Neural cell (in vitro differentiated cells): ENCODE measurements at regions not wholly inside any gene's neighbourhood (a gene's known extent, or its start where the extent isn't known, plus 50 kb on each side); places are given as distances from the start of the nearest gene placed in this dataset.
A peak's percentile ranks its signal among the peaks of the same experiment; 100 is the strongest.

Source experiments
- H2AFZ ChIP-seq: fragments of 200-600, 300-800 bp; sonication (generic), shearing (Covaris generic); 2 replicates; pipeline ENCODE4 v1.6.0; 2014; ENCODE audit warnings: low read depth, mild to moderate bottlenecking, antibody characterized with exemption, low read length, moderate library complexity
- H3F3A ChIP-seq: fragments of 200-600 bp; shearing (Covaris generic); 2 replicates; pipeline ENCODE4 v1.6.1; 2016; ENCODE audit warnings: mild to moderate bottlenecking, moderate library complexity, mixed read lengths, antibody characterized with exemption, low read length; ENCODE audit not compliant: insufficient read depth, poor library complexity, severe bottlenecking
- H3K27ac ChIP-seq: fragments of 200-600, 300-800 bp; sonication (generic), shearing (Covaris generic); 2 replicates; pipeline ENCODE4 v1.5.1; 2014; ENCODE audit warnings: mild to moderate bottlenecking, low read length, moderate library complexity
- H3K27me3 ChIP-seq: fragments of 300-800, 200-600 bp; sonication (generic), shearing (Covaris generic); 2 replicates; pipeline ENCODE4 v1.6.0; 2014; ENCODE audit warnings: mild to moderate bottlenecking, low read depth, low read length, moderate library complexity; ENCODE audit not compliant: insufficient read depth
- H3K36me3 ChIP-seq: fragments of 300-800, 200-600 bp; sonication (generic), shearing (Covaris generic); 2 replicates; pipeline ENCODE4 v1.5.1; 2014; ENCODE audit warnings: mild to moderate bottlenecking, antibody characterized with exemption, low read length, moderate library complexity; ENCODE audit not compliant: insufficient read depth
- H3K4me2 ChIP-seq: fragments of 300-800, 200-600 bp; sonication (generic), shearing (Covaris generic); 2 replicates; pipeline ENCODE4 v1.6.0; 2014; ENCODE audit warnings: mild to moderate bottlenecking, low read length
- H3K4me3 ChIP-seq: fragments of 300-800, 200-600 bp; sonication (generic), shearing (Covaris generic); 2 replicates; pipeline ENCODE4 v1.5.1; 2014; ENCODE audit warnings: mild to moderate bottlenecking, low read length, moderate library complexity
- H3K79me2 ChIP-seq: fragments of 200-600 bp; shearing (Covaris generic); replicated peaks from 2 replicates; pipeline ENCODE4 v1.6.0; 2014; ENCODE audit warnings: mild to moderate bottlenecking, low read length, moderate library complexity; ENCODE audit not compliant: insufficient read depth
- H3K9ac ChIP-seq: fragments of 300-800, 200-600 bp; sonication (generic), shearing (Covaris generic); 2 replicates; pipeline ENCODE4 v1.6.1; 2016; ENCODE audit warnings: mild to moderate bottlenecking, low read length, mixed read lengths
- H3K9me2 ChIP-seq: fragments of 200-600 bp; shearing (Covaris generic); 2 replicates; pipeline ENCODE4 v1.6.1; 2016; ENCODE audit warnings: mild to moderate bottlenecking, low read length, mixed read lengths; ENCODE audit not compliant: insufficient read depth
- H3K9me3 ChIP-seq: fragments of 200-600, 300-800 bp; sonication (generic), shearing (Covaris generic); 2 replicates; pipeline ENCODE4 v1.6.1; 2016; ENCODE audit warnings: mild to moderate bottlenecking, mixed run types, low read length, moderate library complexity, mixed read lengths
- H4K20me1 ChIP-seq: fragments of 200-600 bp; shearing (Covaris generic); 2 replicates; pipeline ENCODE4 v1.6.1; 2016; ENCODE audit warnings: mild to moderate bottlenecking, mixed run types; ENCODE audit not compliant: insufficient read depth
- CTCF ChIP-seq: fragments of 450-650 bp; IDR thresholded peaks from 2 replicates; pipeline ENCODE4 v1.5.1; 2014; ENCODE audit warnings: antibody characterized with exemption, mild to moderate bottlenecking, moderate library complexity; ENCODE audit not compliant: poor library complexity, severe bottlenecking
- EP300 ChIP-seq: fragments of 450-650 bp; conservative IDR thresholded peaks from 2 replicates; pipeline ENCODE4 v1.6.1; 2014; ENCODE audit warnings: antibody characterized with exemption, mild to moderate bottlenecking, moderate library complexity; ENCODE audit not compliant: poor library complexity, severe bottlenecking
- EZH2 ChIP-seq: fragments of 200-600, 300-800 bp; shearing (Covaris generic), sonication (generic); IDR thresholded peaks from 2 replicates; pipeline ENCODE4 v1.6.1; 2014; ENCODE audit warnings: antibody characterized with exemption, low read length, borderline replicate concordance, mild to moderate bottlenecking; ENCODE audit not compliant: insufficient read depth, poor library complexity, severe bottlenecking
- MXI1 ChIP-seq: fragments of 450-650 bp; conservative IDR thresholded peaks from 2 replicates; pipeline ENCODE4 v1.6.1; 2014; ENCODE audit warnings: antibody characterized with exemption, mild to moderate bottlenecking; ENCODE audit not compliant: poor library complexity, severe bottlenecking
- POLR2AphosphoS5 ChIP-seq: IDR thresholded peaks from 2 replicates; pipeline ENCODE4 v1.6.1; 2012
- RAD21 ChIP-seq: fragments of 450-650 bp; conservative IDR thresholded peaks from 2 replicates; pipeline ENCODE4 v1.6.1; 2014; ENCODE audit warnings: antibody characterized with exemption, mild to moderate bottlenecking, moderate library complexity
- REST ChIP-seq: IDR thresholded peaks from 2 replicates; pipeline ENCODE4 v1.6.1; 2012; ENCODE audit warnings: borderline replicate concordance
- SMC3 ChIP-seq: fragments of 450-650 bp; conservative IDR thresholded peaks from 2 replicates; pipeline ENCODE4 v1.6.1; 2014; ENCODE audit warnings: antibody characterized with exemption, mild to moderate bottlenecking, moderate library complexity; ENCODE audit not compliant: poor library complexity
- TAF1 ChIP-seq: IDR thresholded peaks from 2 replicates; pipeline ENCODE4 v1.6.1; 2012; ENCODE audit warnings: low read depth

GRCh38 chr20:59438201-59438600 lies 137.8 kb downstream of the EDN3 start:
- H3K4me2 ChIP-seq, result no peak overlapping the region
- H4K20me1 ChIP-seq, result no peaks in the 10 kb centered on the region
- TF ChIP-seq POLR2AphosphoS5 (no peak), RAD21 (no peak), REST (no peak), TAF1 (no peak), EZH2 (no peak), MXI1 (no peak), EP300 (no peak), CTCF (no peak), SMC3 (no peak)

DNA sequence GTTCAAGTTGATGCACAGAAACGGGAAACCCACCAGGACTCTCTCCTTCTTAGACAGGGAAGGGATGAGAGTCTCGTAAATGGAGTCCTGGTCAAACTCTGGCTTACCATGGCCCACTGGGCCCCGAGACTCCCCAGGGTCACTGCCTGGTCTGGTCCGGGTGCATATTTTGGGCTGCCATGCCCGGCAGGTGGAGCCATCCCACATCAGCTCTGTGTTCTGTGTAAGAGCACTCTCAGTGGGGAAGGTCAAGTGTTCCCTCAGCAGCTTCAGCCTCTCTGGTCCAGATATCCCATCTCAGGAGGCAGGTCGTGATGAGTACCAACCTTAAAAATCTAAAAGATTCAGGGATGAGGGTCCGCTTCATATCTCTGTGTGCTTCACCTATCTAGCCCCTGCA lies 138.8 kb downstream of the EDN3 start:
- H3F3A ChIP-seq, result no peaks in the 10 kb centered on the region
- TF ChIP-seq POLR2AphosphoS5 (no peak), CTCF (no peak), EP300 (no peak), EZH2 (no peak), TAF1 (no peak), MXI1 (no peak), SMC3 (no peak), RAD21 (no peak), REST (no peak)
- H3K79me2 ChIP-seq, result no peaks in the 10 kb centered on the region
- H3K27me3 ChIP-seq, result no peaks in the 10 kb centered on the region
- H3K9me3 ChIP-seq, result no peaks in the 10 kb centered on the region
- H3K27ac ChIP-seq, result no peak overlapping the region
- H3K9ac ChIP-seq, result no peak overlapping the region
- no peak overlapping the region for H3K4me2 ChIP-seq
- H2AFZ ChIP-seq, result no peak overlapping the region
- no peaks in the 10 kb centered on the region for H4K20me1 ChIP-seq
- no peaks in the 10 kb centered on the region for H3K9me2 ChIP-seq
- no peaks in the 10 kb centered on the region for H3K36me3 ChIP-seq
- H3K4me3 ChIP-seq, result no peak overlapping the region

More at GRCh38 chr20:59438201-59438600, 137.8 kb downstream of the EDN3 start:
- no peaks in the 10 kb centered on the region for H3K9me3 ChIP-seq
- no peaks in the 10 kb centered on the region for H3K27me3 ChIP-seq
- no peaks in the 10 kb centered on the region for H3K79me2 ChIP-seq
- H2AFZ ChIP-seq, result peak overlapping the region; percentile 21
- no peak overlapping the region for H3K27ac ChIP-seq
- no peak overlapping the region for H3K4me3 ChIP-seq
- H3K9ac ChIP-seq, result no peak overlapping the region
- H3K9me2 ChIP-seq, result no peaks in the 10 kb centered on the region
- H3F3A ChIP-seq, result no peaks in the 10 kb centered on the region
- H3K36me3 ChIP-seq, result no peaks in the 10 kb centered on the region
